GM21528 (cell line): ENCODE measurements at regions not wholly inside any gene's neighbourhood (a gene's known extent, or its start where the extent isn't known, plus 50 kb on each side); places are given as distances from the start of the nearest gene placed in this dataset.

Source experiments
- ATAC-seq: cut with Tn5 transposase; IDR thresholded peaks from one replicate; pipeline ENCODE4 v1.9.1; 2021; ENCODE audit warnings: mild to moderate bottlenecking, moderate library complexity; ENCODE audit not compliant: unreplicated experiment, low FRiP score

DNA sequence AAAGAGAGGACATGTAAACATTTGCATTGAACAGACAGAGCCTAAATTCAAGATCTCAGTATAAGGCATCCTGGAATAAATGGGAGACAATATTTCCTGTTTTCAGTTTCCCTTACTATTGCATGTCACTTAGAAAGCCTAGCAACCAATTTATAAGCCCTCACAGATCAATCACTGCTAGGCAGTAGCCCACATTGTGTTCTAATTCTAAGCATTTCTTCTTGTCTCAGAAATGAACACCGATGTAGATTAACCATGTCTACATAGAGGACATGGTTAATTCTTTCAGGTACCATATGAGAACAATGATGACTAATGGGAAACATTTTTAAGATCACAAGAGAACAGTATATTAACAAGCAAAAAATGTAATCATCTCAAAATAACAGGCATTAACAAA lies 79.6 kb upstream of the HMHB1 start:
- ATAC-seq: no peak

DNA sequence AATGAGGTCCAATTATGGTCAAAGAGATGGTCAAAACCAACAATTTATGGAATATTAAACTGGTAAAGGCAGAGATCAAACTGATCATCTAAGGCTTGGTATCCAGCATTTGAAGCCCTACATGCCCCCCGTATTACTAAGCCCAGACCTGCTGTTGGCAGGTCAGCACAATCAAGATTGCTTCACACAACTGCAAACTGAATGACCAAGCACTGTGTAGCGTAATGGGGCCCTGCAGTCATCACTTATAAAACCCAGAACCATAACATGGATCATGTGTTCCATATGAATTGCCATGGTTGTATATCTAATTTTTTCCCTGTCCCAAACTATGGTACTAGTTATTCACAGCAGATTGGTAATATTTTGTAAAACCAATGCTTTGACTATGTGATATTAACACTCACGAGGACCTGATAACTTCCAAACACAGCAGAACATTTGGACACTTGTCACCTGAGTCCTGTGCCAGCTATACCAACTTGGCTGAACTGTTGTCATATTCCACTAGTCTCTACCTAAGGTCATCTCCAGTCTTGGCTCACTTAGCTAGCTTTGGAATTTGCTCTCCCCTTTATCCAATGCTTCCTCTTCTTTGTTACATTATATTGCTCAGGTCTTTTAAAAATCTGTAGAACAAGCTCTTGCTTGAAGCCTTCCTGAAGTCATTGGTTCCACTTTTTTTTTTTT lies 81.7 kb upstream of the HMHB1 start:
- ATAC-seq: no peak

DNA sequence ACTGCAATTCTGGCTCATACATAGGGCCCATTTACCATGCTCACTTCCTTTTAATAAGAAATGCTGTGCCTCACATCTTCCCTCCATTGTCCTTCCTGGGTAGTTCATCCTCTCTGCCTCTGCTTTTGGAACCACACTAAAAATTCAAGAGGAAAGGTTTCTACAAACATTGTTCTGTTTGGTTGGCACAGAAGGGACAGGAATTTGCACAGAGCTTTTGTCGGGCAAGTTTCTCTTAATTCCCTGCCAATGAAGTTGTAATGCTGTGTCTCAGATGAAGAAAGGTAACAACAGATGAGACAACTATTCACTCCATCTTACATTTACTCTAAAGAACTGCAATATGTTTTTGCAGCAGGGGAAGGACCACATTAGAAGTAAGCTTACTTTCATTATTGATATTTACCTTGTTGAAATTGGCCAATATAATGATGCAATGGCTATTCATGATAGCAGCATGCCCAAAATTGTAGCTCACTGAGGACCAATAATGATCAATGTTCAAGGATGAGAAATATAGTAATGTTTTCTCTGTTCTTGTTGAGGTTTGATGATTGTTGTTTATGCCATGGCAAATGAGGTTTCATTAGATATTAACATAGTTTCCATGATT lies 82.5 kb upstream of the HMHB1 start:
- ATAC-seq: no peak

DNA sequence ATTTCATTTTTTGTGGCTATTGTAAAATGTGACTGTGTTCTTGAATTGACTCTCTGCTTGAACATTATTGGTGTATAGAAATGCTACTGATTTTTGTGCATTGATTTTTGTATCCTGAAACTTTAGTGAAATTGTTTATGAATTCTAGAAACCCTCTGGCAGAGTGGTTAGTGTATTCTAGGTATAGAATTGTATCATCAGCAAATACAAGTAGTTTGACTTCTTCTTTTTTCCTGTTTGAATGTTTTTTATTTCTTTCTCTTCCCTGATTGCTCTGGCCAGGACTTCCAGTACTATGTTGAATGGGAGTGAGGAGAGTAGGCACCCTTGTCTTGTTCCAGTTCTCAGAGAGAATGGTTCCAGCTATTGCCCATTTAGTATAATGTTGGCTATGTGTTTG lies 88.8 kb upstream of the HMHB1 start:
- ATAC-seq: no peak

DNA sequence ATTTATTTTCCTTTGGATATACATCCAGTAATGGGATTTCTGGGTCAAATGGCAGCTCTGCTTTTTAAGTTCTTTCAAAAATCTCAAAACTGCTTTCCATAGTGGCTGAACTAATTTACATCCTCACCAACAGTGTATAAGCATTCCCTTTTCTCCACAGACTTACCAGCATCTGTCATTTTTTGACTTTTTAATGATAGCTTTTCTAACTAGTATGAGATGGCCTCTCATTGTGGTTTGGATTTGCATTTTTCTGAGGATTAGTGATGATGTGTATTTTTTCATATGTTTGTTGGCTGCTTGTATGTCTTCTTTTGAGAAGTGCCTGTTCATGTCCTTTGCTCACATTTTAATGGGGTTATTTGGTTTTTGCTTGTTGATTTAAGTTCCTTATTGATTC lies 90.0 kb upstream of the HMHB1 start:
- no peak for ATAC-seq

DNA sequence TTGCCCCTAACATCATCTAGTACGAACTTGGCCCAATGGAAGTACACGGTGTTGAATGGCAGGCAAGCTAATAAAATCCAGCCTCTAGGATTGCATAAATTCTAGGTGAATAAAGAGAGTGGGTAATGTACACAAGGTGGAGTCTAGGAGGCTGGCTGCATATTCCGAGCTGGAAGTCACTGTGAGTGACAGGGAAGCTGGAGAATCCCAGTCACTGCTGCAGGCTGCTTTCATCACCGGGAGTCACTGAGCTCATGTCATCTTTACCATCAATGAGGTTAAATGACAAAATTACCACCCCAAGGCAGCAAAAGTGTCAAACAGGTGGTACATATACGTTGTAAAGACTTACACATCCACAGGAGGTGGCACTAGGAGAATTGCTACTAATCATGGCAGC lies 91.3 kb upstream of the HMHB1 start:
- no peak for ATAC-seq

DNA sequence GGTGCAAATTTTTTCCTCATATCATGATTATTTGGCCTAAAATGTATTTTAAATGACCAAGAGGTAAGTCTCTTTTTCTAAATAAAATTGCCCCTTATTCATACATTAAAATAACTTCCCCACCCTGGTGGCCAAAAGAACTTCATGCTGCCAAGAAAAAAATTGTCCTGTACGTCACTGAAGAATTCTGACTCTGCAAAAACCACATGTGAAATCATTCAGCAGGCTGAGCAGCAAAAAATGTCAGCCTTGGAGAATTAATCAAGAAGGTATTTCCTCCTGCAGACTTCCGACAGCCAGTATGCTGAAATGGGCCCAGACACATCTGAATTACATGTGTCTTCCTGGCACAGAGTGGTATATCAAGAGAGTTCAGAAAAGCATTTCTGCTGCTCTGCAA lies 94.6 kb upstream of the HMHB1 start:
- ATAC-seq: no peak

DNA sequence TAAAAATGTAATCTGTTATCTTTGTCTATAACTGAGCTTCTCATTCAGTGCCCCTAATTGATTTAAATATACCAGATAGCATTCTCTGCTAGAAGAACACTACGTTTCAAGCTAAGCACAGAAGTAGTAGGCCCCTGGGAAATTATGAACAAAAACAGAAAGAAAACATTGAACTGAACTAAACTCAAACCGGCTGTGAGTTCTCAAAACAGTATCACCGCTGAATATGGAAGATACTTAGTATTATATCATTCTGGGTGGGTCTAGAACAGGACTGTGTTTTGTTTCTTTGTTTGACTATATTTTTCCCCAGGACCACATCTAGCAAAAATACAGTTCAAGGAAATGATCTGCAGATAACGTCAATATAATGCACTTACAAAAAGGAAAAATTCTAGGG lies 95.1 kb upstream of the HMHB1 start:
- ATAC-seq: no peak

DNA sequence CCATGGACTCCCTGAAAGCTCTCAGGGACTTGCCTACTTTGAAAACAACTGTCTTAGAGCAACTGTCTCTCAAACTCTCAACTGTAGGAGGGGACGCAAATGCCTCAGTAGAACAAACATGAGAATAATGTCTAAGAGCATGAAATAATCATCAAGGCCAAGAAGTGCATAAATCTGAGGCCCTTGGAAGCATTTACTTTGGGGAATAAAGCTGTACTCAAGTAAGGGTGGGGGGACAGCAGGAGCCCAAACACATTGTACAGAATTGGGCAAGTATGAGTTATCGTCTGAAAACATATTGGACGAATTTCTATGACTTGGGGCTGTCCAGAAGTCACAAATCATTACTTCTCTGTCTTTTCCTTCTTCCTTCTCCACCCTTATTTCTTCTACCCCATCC lies 96.3 kb upstream of the HMHB1 start:
- no peak for ATAC-seq

DNA sequence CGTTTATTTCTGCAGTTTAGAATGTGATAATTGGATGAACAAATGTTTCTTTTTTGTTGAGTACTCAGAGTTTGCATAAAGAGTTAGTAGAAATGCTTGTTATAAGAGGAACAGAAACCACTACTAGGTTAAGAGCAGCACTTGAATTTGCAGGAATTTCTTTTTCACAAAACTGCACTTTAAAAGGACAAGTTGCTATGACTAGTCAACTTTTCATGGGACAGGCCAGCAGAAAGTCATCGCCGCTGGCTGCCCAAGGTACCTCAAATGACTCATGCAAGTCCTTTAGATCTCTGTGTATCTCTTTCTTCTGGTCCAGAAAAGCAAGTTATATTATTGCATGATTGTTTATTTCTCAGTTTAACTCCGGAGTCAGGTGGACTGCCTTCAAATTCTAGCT lies 97.3 kb upstream of the HMHB1 start:
- no peak for ATAC-seq

DNA sequence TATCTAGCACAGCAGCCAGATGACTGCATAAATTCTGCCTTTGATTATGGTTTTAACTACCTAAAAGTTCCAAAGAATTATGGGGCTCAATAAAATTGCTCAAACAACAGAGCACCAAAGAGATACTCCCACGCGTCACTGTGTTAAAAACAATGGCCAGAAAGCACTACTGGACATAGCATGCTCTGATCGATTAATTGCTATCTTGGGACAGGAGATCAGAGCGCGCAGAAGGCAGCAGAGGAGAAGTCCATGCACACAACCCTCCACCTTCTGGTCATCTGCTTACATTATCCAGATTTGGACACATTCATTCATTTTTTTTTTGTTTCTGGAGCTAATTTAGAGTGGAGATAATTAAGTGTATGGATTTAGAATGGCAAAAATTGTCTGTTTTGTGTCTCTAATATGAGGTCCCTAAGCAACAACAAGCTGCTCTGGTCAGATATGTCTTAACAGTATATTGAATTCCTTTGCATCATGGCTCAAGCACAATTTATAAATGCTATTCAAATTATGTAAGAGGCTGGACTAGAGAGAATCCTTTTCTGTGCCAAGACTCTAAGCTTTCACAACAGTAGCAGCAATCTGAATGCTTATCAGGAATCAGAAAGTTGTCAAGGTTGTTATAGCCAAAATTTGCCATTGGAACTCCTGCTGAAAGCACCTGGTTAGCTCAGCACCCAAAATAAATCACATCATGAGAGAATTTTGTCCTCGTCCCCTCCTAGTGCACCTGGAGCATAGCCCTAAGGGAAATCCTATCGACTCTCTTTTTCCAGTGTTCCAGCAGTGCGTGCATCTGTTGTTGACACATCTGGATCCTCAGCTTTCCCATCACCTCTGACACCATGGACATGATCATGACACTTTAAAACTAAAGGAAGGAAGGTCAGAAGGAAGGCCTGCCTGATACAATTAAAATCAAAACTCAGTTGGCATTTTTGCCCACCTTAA lies 98.6 kb upstream of the HMHB1 start:
- no peak for ATAC-seq

DNA sequence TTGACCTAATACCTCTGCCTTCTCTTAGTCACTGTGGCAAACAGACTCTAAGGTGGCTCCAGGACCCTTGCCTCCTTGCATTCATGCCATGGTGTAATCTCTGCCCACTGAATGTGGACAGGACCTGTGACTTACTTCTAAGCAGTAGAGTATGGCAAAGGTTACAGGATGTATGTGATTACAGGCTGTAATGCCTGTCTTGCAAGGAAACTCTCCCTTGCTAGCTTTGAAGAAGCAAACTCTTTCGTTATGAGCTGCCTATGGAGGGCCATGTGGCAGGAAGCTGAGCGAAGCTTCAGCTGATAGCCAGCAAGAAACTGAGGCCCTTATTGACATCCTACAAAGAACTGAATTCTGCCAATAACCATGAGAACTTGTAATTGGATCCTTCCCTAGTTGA lies 103.3 kb upstream of the HMHB1 start:
- ATAC-seq: no peak

DNA sequence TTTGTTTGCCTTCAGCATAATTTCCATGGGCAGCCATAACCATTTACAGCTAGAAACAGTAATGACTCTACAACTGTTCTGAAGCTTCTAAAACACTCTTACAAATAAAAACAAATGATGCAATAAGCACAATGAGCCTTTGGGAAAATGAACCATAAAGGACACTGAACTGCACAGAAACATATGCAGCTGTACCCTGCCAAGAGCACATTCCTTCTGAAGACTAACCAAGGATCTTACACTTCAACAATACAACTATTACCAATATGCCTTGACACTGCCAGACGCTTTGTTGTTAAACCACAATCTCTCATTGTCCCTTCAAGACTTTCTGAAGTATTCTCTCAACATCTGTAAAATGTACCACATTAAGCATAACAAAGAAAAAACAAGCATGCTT lies 104.2 kb upstream of the HMHB1 start:
- ATAC-seq: no peak

DNA sequence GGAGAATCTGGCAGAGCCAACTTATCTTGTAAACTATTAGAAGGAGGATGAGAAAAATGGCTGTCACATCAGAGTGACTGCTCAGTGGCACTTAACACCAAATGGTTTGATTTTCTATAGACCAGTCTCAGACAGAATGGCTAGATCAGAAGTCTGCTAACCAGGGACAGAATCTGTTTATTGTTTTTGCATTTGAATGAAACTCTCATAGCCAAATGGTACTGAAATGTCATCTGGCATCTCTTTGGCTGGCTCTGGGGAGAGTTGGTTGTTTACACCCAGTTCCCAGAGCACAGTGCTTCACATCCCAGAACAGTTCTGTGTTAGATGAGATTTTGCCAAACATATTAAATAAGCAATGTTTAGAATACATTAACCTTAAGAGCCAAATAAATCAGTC lies 106.6 kb upstream of the HMHB1 start:
- ATAC-seq: no peak

DNA sequence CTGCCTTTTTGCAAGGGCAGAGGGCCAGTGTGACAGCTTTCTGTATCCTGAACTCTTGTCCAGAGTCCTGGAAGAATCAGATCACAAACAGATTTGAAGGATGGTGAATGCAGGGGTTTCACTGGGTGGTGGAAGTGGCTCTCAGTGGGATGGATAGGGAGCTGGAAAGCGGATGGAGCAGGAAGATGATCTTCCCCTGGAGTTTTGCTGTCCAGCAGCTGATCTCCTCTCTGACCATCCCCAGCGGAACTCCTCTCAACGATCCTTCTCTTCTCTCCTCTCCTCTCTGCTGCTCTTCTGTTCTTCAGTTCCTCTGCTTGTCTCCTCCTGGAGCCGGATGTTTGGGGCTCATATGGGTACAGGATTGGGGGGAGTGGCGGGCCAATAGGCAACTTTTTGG lies 108.3 kb upstream of the HMHB1 start:
- ATAC-seq: no peak

DNA sequence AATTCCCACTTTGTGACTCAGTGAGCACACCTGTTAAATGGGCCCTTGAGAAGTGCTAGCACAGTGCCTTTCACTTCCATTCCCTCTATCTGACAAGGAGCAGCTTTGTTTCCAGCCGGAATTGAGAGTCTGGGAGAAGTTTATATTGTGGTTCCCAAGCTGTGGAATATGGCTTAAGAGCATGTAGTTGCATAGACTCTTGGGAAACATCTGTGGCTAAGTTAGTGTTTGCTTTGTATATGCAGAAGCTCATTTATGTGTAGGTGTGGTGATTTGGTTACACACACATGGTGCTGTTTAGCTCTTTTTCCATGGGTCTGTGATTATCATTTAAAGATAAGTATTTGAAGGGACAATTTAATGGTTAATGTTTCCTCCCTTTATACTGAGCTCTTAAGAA lies 110.5 kb upstream of the HMHB1 start:
- ATAC-seq: no peak

DNA sequence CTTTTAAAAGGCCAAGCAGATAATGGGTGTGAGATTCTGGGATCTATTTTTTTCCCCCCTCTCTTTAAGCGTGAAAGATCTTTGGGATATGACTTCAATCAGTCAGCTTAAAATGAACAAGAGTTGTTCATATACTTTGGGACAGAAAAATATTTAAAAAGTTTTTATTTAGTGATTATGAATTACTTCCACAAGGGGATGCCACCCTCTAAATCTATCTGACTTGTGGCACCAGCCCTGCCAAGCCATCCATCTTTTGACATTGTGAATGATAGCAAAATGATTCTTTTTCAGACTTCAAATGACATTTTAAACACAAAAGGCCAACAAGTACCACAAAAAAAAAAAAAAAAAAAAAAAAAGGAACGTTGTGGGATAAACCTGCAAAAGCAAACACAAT lies 111.0 kb upstream of the HMHB1 start:
- ATAC-seq: no peak

DNA sequence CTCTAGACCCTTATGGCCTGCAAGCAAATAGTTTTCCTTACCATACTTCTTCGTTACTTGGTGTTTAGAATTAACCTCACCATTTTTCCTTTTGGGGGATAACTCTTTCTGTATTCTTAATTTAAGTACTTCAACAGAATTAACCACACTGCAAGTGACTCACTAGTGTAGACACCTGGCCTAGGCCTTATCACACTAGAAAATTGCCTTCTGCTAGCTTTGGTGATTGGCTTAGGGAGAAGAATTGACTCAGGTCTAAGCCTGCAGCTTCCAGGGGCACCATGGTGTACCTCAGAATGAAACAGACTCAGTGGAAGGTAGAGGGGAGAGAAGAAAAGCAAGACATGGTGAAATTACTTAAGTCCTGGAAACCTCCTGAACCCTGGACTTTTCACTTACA lies 112.8 kb upstream of the HMHB1 start:
- no peak for ATAC-seq

DNA sequence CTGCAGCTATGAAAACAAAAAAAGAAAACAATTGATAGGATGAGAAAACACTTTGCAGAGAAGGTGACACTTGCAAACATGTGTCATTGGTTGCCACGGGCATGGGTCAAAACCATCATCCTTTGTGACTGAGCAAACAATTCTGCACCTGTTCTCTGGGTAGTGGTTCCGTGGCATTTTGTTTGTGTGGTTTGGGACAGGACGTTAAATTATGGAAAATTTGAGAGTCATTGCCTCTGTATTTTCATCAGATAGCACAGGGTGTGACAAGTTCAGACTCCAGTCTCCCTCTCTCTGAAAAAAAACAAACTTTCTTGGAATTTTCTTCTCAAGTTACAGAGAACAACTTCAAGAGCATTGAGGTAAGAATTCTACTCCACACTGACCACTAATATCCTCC lies 113.4 kb upstream of the HMHB1 start:
- no peak for ATAC-seq

DNA sequence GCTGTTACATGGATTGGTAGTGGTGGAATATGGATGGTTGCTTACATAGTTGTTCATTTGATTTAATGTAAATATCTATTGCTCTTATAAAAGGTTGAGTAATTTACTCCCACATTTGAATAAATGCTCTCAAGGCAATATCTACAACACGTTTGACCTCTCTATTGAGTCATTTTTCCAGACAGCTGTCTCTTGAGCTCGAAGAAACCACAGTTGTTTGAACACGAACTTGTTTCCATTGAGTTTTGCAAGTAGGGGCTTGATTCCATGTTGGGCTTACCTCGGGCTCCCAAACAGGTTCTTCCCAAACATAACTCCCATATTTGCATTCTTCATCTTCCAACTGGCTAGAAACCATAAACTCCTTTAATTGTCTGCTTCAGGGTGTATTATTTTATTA lies 115.0 kb upstream of the HMHB1 start:
- ATAC-seq: no peak

DNA sequence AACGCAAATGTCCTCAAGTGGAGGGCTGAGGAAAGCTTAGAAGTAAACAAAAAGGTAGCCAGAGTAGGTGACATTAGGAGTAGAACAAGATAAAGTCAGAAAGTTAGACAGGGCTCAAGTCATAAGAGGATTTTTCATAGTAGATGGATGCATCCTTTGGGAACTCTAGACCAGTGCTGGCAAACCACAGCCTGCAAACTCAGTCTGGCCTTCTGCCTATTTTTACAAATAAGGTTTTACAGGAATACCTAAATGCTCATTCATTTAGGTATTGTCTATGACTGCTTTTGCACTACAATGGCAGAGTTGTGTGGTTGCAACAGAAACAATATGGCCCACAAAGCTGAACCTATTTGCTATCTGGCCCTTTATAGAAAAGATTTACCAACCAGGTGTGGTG lies 116.0 kb upstream of the HMHB1 start:
- no peak for ATAC-seq
